SK-N-SH (cell line): ENCODE measurements at regions not wholly inside any gene's neighbourhood (a gene's known extent, or its start where the extent isn't known, plus 50 kb on each side); places are given as distances from the start of the nearest gene placed in this dataset.

ENCODE experiments used
- CTCF ChIP-seq: fragments of 200-600 bp; sonication (generic); IDR thresholded peaks from 2 replicates; pipeline ENCODE4 v1.6.1; 2017; ENCODE audit warnings: antibody characterized with exemption, mild to moderate bottlenecking, moderate library complexity
- EP300 ChIP-seq, 2 experiments: IDR thresholded peaks; 2 replicates each; pipeline versions ENCODE4 v1.4.0 to v1.6.1; 2012; ENCODE audit warnings: borderline replicate concordance in 1 of 2, low read depth in 1 of 2, low read length in 1 of 2
- GABPA ChIP-seq: IDR thresholded peaks from 2 replicates; pipeline ENCODE4 v1.4.0; 2012; ENCODE audit warnings: low read depth, mild to moderate bottlenecking
- IRF3 ChIP-seq: fragments of 150-350 bp; IDR thresholded peaks from 2 replicates; pipeline ENCODE4 v1.6.1; 2016; ENCODE audit warnings: mild to moderate bottlenecking, low read depth, low read length
- RAD21 ChIP-seq: IDR thresholded peaks from 2 replicates; pipeline ENCODE4 v1.6.1; 2012; ENCODE audit warnings: mild to moderate bottlenecking, low read length
- SIN3A ChIP-seq: IDR thresholded peaks from 2 replicates; pipeline ENCODE4 v1.6.1; 2012; ENCODE audit warnings: low read depth, mild to moderate bottlenecking, low read length, moderate library complexity, borderline replicate concordance
- SMC3 ChIP-seq: IDR thresholded peaks from 2 replicates; pipeline ENCODE4 v1.6.1; 2012; ENCODE audit warnings: low read depth, low read length, improper control_type of control experiment
- TAF1 ChIP-seq: IDR thresholded peaks from 2 replicates; pipeline ENCODE4 v1.6.1; 2012; ENCODE audit warnings: low read depth, mild to moderate bottlenecking, low read length, moderate library complexity, borderline replicate concordance
- ZBTB33 ChIP-seq: IDR thresholded peaks from 2 replicates; pipeline ENCODE4 v1.4.0; 2012; ENCODE audit warnings: low read depth, borderline replicate concordance

GRCh38 chr16:7964167-7964566, 626.1 kb downstream of the TMEM114 start:
- TF ChIP-seq SMC3 (no peak), CTCF (no peak), ZBTB33 (no peak), IRF3 (no peak), GABPA (no peak), SIN3A (no peak), TAF1 (no peak), EP300 (IDR thresholded peaks at IDR 0.05; ENCODE audit: borderline replicate concordance in 1 of 2, low read depth in 1 of 2, low read length in 1 of 2) (no peak), RAD21 (no peak)
